OCI-LY1 (cell line): ENCODE measurements at regions not wholly inside any gene's neighbourhood (a gene's known extent, or its start where the extent isn't known, plus 50 kb on each side); places are given as distances from the start of the nearest gene placed in this dataset.

Experiments
- H2AFZ ChIP-seq: fragments of 200-600 bp; sonication (generic), shearing (Covaris generic); 2 replicates; pipeline ENCODE4 v1.6.0; 2014; ENCODE audit warnings: antibody characterized with exemption, mild to moderate bottlenecking, low read length
- H3F3A ChIP-seq: fragments of 200-600 bp; sonication (generic), shearing (Covaris generic); 2 replicates; pipeline ENCODE4 v1.6.0; 2014; ENCODE audit warnings: mild to moderate bottlenecking, antibody characterized with exemption, low read length, moderate library complexity; ENCODE audit not compliant: insufficient read depth
- H3K27ac ChIP-seq: fragments of 200-600 bp; sonication (generic); 2 replicates; pipeline ENCODE4 v1.5.1; 2014; ENCODE audit warnings: low read length, mixed run types, mild to moderate bottlenecking, low read depth; ENCODE audit not compliant: poor library complexity, severe bottlenecking
- H3K27me3 ChIP-seq: fragments of 200-600 bp; sonication (generic); 2 replicates; pipeline ENCODE4 v1.6.0; 2014; ENCODE audit warnings: antibody characterized with exemption, mild to moderate bottlenecking, low read length, moderate library complexity; ENCODE audit not compliant: insufficient read depth
- H3K36me3 ChIP-seq: fragments of 200-600 bp; sonication (generic); 2 replicates; pipeline ENCODE4 v1.6.1; 2014; ENCODE audit warnings: mild to moderate bottlenecking, antibody characterized with exemption, low read length, moderate library complexity, mixed read lengths; ENCODE audit not compliant: insufficient read depth
- H3K4me1 ChIP-seq: fragments of 200-600 bp; sonication (generic); 2 replicates; pipeline ENCODE4 v1.5.1; 2014; ENCODE audit warnings: mild to moderate bottlenecking, low read length, moderate library complexity; ENCODE audit not compliant: insufficient read depth, severe bottlenecking
- H3K4me2 ChIP-seq: fragments of 200-600 bp; sonication (generic), shearing (Covaris generic); 2 replicates; pipeline ENCODE4 v1.6.1; 2014; ENCODE audit warnings: low read length
- H3K4me3 ChIP-seq: fragments of 200-600 bp; sonication (generic); 2 replicates; pipeline ENCODE4 v1.5.1; 2014; ENCODE audit warnings: low read length, low read depth, mild to moderate bottlenecking, mixed read lengths; ENCODE audit not compliant: poor library complexity, severe bottlenecking
- H3K79me2 ChIP-seq: fragments of 200-600 bp; shearing (Covaris generic); 2 replicates; pipeline ENCODE4 v1.6.1; 2016; ENCODE audit warnings: mixed run types, low read length, mixed read lengths; ENCODE audit not compliant: insufficient read depth
- H3K9ac ChIP-seq: fragments of 200-600 bp; sonication (generic), shearing (Covaris generic); 2 replicates; pipeline ENCODE4 v1.6.1; 2014; ENCODE audit warnings: mild to moderate bottlenecking, low read length, mixed read lengths
- H3K9me2 ChIP-seq: fragments of 200-600 bp; sonication (generic), shearing (Covaris generic); 2 replicates; pipeline ENCODE4 v1.6.1; 2014; ENCODE audit warnings: low read depth, mild to moderate bottlenecking, low read length, mixed read lengths
- H3K9me3 ChIP-seq: fragments of 200-600 bp; shearing (Covaris generic); 2 replicates; pipeline ENCODE4 v1.6.1; 2014; ENCODE audit warnings: low read length, mixed read lengths
- H4K20me1 ChIP-seq: fragments of 200-600 bp; sonication (generic), shearing (Covaris generic); 2 replicates; pipeline ENCODE4 v1.6.0; 2016; ENCODE audit warnings: mild to moderate bottlenecking, low read length; ENCODE audit not compliant: insufficient read depth
- EZH2 ChIP-seq: fragments of 200-600 bp; sonication (generic), shearing (Covaris generic); IDR thresholded peaks from 2 replicates; pipeline ENCODE4 v1.8.0; 2017; ENCODE audit warnings: borderline replicate concordance, mixed run types, mild to moderate bottlenecking, antibody characterized with exemption, low read length, moderate library complexity, mixed read lengths
- TF ChIP-seq, protein P1 (sequence below): fragments of 200-600 bp; sonication (generic), shearing (Covaris generic); IDR thresholded peaks from 2 replicates; pipeline ENCODE4 v1.5.1; 2017; ENCODE audit warnings: mild to moderate bottlenecking, antibody characterized with exemption, low read length, moderate library complexity, mixed read lengths

DNA sequence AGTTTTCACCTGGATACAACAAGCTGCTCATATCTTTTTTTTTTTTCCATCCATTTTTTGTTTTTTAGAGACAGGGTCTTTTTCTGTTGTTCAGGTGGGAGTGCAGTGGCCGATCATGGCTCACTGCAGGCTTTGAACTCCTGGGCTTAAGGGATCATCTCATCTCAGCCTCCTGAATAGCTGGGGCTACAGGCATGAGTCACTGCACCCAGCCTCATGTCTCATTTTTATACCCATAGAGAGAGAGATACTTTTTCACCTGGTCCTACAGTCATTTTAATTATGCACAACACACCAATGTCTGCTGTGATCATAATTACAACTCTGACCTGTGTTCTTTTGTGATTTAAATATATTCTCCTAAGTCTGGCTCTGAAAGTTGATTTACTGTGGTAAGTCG, 84.4 kb downstream of the KIF4B start:
- H3K79me2 ChIP-seq, result no peaks in the 10 kb centered on the region
- no peaks in the 10 kb centered on the region for H3K9me2 ChIP-seq
- H3K36me3 ChIP-seq, result no peaks in the 10 kb centered on the region
- H3K4me2 ChIP-seq, result no peak overlapping the region
- no peaks in the 10 kb centered on the region for H3K9me3 ChIP-seq
- no peaks in the 10 kb centered on the region for H3K27me3 ChIP-seq
- no peak overlapping the region for H2AFZ ChIP-seq
- no peak overlapping the region for H3K27ac ChIP-seq
- no peak overlapping the region for H3K4me3 ChIP-seq
- H4K20me1 ChIP-seq, result no peaks in the 10 kb centered on the region
- H3K4me1 ChIP-seq, result no peaks in the 10 kb centered on the region
- TF ChIP-seq EZH2, result no peak
- TF ChIP-seq, protein P1, sequence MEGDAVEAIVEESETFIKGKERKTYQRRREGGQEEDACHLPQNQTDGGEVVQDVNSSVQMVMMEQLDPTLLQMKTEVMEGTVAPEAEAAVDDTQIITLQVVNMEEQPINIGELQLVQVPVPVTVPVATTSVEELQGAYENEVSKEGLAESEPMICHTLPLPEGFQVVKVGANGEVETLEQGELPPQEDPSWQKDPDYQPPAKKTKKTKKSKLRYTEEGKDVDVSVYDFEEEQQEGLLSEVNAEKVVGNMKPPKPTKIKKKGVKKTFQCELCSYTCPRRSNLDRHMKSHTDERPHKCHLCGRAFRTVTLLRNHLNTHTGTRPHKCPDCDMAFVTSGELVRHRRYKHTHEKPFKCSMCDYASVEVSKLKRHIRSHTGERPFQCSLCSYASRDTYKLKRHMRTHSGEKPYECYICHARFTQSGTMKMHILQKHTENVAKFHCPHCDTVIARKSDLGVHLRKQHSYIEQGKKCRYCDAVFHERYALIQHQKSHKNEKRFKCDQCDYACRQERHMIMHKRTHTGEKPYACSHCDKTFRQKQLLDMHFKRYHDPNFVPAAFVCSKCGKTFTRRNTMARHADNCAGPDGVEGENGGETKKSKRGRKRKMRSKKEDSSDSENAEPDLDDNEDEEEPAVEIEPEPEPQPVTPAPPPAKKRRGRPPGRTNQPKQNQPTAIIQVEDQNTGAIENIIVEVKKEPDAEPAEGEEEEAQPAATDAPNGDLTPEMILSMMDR, result no peak
- no peak overlapping the region for H3K9ac ChIP-seq
- no peaks in the 10 kb centered on the region for H3F3A ChIP-seq

DNA sequence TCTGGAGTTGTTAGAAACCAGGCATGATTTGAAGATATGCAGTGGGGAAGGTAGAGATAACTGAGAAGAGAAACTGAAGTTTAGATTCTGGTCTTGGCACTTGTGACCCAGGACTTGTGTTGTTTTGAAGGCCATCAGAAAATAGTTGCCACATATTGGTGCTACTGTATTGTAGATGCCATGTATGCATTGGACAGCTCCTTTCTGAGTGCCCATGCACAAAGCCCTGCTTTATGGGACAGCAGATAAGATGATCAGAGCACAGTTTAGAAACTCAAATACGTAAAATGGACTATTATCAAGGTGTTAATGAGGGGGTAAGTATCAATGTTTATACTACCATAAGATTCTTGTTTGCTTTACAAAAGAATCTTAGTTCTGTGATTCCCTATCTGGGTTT, 84.9 kb downstream of the KIF4B start:
- Histone ChIP-seq H3K9me3 (no peaks in the 10 kb centered on the region), H3K4me1 (no peaks in the 10 kb centered on the region), H3K9me2 (no peaks in the 10 kb centered on the region), H4K20me1 (no peaks in the 10 kb centered on the region), H3K27ac (no peak overlapping the region), H3K4me3 (no peak overlapping the region), H3K79me2 (no peaks in the 10 kb centered on the region), H3K4me2 (no peak overlapping the region), H3K27me3 (no peaks in the 10 kb centered on the region), H3K36me3 (no peaks in the 10 kb centered on the region), H2AFZ (no peak overlapping the region), H3F3A (no peaks in the 10 kb centered on the region), H3K9ac (no peak overlapping the region)
- no peak for TF ChIP-seq EZH2
- TF ChIP-seq, protein P1, result no peak

DNA sequence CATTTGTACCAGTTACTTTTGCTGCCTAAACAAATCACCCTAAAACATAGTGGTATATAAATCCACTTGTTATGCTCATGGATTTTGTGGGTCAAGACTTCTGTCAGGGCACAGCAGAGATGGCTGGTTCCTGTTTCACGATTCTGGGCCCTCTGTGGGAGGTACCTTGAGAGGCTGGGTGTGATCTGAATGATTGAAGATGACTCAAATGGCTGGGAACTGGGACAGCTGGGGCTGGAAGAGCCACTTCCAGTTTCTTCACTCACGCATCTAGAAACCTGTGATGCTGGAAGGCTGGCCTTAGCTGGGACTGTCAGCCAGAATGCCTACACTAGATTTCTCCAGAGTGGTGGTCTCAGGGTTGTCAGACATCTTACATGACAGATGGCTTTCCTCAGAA, 88.1 kb downstream of the KIF4B start:
- TF ChIP-seq, protein P1, result no peak
- no peak for TF ChIP-seq EZH2
- Histone ChIP-seq H4K20me1 (no peaks in the 10 kb centered on the region), H3K27ac (no peak overlapping the region), H2AFZ (no peak overlapping the region), H3K27me3 (no peaks in the 10 kb centered on the region), H3K4me3 (no peak overlapping the region), H3K4me2 (no peak overlapping the region), H3K79me2 (no peaks in the 10 kb centered on the region), H3K9ac (no peak overlapping the region), H3K9me2 (no peaks in the 10 kb centered on the region), H3F3A (no peaks in the 10 kb centered on the region), H3K36me3 (no peaks in the 10 kb centered on the region), H3K9me3 (no peaks in the 10 kb centered on the region), H3K4me1 (no peaks in the 10 kb centered on the region)
